Tibial artery (tissue), 4 donors: ENCODE measurements at regions not wholly inside any gene's neighbourhood (a gene's known extent, or its start where the extent isn't known, plus 50 kb on each side); places are given as distances from the start of the nearest gene placed in this dataset.

Experiments
- DNase-seq, 2 donors: peaks; one replicate each; pipeline ENCODE4 v3.0.0-alpha.2; 2019
- H3K27ac ChIP-seq, 2 donors: fragments of 200-600 bp; sonication (generic) in 1 of 2; 1 replicate in 1 of 2; 2 replicates in 1 of 2; pipeline ENCODE4 v1.5.1; 2018 to 2019; ENCODE audit warnings: mild to moderate bottlenecking in 1 of 2
- H3K27me3 ChIP-seq, 2 donors: fragments of 200-600 bp; sonication (generic) in 1 of 2; one replicate each; pipeline versions ENCODE4 v1.5.1 to v1.6.0; 2016 to 2019
- H3K36me3 ChIP-seq, 3 donors: fragments of 200-600 bp; sonication (generic) in 2 of 3; one replicate each; pipeline ENCODE4 v1.5.1; 2016 to 2019; ENCODE audit warnings: mild to moderate bottlenecking in 2 of 3
- H3K4me1 ChIP-seq, 4 donors: fragments of 200-600 bp; sonication (generic) in 2 of 4; 1 replicate in 3 of 4; 2 replicates in 1 of 4; pipeline ENCODE4 v1.5.1; 2016 to 2019
- H3K4me3 ChIP-seq, 2 donors: fragments of 200-600 bp; sonication (generic) in 1 of 2; 1 replicate in 1 of 2; 2 replicates in 1 of 2; pipeline ENCODE4 v1.5.1; 2018 to 2019; ENCODE audit warnings: mild to moderate bottlenecking in 2 of 2
- H3K9me3 ChIP-seq, 3 donors: fragments of 200-600 bp; sonication (generic) in 1 of 3; one replicate each; pipeline ENCODE4 v1.5.1; 2016 to 2019
- CTCF ChIP-seq, 2 experiments: fragments of 200-600 bp in 1 of 2; fragments of 450-650 bp in 1 of 2; IDR thresholded peaks; one replicate each; pipeline ENCODE4 v1.5.1; 2017 to 2019; ENCODE audit warnings: antibody characterized with exemption in 2 of 2, mild to moderate bottlenecking in 1 of 2, moderate library complexity in 1 of 2
- intact Hi-C: fragments of 100-400 bp; cut with DNase I; formaldehyde crosslinking; loops from one replicate; pipeline ENCODE4 v1.15.0; 2023; ENCODE audit warnings: low total_unique reads

GRCh38 chr17:53264730-53265129, 558.0 kb upstream of the KIF2B start:
- Histone ChIP-seq H3K27ac (no peak overlapping the region), H3K9me3 (no peaks in the 10 kb centered on the region), H3K4me1 (no peaks in the 10 kb centered on the region), H3K4me3 (no peak overlapping the region), H3K27me3 (no peaks in the 10 kb centered on the region), H3K36me3 (no peaks in the 10 kb centered on the region)
- no peak for TF ChIP-seq CTCF (IDR thresholded peaks at IDR 0.05)
- intact Hi-C loops, result no loop called here
- DNase-seq, result no peak

GRCh38 chr17:53253956-53254597, 568.6 kb upstream of the KIF2B start:
- no peak for TF ChIP-seq CTCF (IDR thresholded peaks at IDR 0.05)
- no peaks in the 10 kb centered on the region for H3K9me3 ChIP-seq

DNA sequence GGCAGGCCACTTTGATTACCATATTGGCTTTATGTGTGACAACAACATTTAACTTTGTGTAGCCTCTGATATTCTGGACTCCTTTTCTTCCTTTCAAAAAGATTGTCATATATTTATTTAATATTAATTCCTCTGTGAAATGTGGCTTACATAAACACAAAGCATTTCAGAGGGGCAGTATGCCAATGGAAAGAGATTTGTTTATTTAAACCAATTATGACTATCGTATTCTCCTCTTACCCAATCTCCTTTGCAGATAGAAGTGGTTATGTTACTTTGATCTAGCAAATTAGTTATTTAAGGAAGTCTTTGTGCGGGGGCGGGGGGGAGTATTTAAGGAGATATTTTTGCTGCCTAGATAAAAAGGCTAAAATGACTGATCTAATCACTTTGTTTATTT, 573.7 kb upstream of the KIF2B start:
- H3K36me3 ChIP-seq, result no peaks in the 10 kb centered on the region

More at GRCh38 chr17:53253956-53254597, 568.6 kb upstream of the KIF2B start:
- H3K36me3 ChIP-seq, result no peaks in the 10 kb centered on the region
- DNase-seq, result no peak
- no peak overlapping the region for H3K4me3 ChIP-seq
- H3K27ac ChIP-seq, result no peak overlapping the region
- H3K4me1 ChIP-seq, result no peaks in the 10 kb centered on the region
- intact Hi-C loops, result no loop called here
- no peaks in the 10 kb centered on the region for H3K27me3 ChIP-seq

GRCh38 chr17:53234138-53234537, 588.6 kb upstream of the KIF2B start:
- peaks cover 0 to 7% (median 0%) of the 10 kb centered on the region in 3 donors for H3K9me3 ChIP-seq

More for the DNA sequence above, 573.7 kb upstream of the KIF2B start:
- H3K27ac ChIP-seq, result no peak overlapping the region
- intact Hi-C loops, result no loop called here
- H3K4me3 ChIP-seq, result no peak overlapping the region
- no peaks in the 10 kb centered on the region for H3K27me3 ChIP-seq
- no peak for DNase-seq
- H3K9me3 ChIP-seq, result no peaks in the 10 kb centered on the region
- no peak for TF ChIP-seq CTCF (IDR thresholded peaks at IDR 0.05)
- no peaks in the 10 kb centered on the region for H3K4me1 ChIP-seq

DNA sequence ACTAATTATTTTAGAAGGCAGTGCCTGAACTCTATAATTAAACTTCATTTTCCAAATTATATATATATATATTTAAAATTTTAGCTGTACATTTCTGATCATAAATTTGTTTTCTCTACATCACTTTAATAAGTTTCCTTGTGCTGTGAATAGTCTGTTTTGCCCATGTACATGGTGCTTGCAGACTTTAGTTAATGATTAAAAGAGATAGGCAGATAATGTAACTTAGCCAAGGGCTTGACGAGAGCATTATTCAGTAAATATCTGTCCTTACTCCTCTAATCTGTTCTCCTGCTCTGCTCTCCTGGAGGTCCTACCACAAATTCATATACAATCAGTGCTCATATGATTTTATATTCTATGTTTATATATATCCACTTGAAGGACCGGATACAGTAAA, 595.2 kb upstream of the KIF2B start:
- no peak overlapping the region for H3K27ac ChIP-seq
- intact Hi-C loops, result no loop called here
- no peaks in the 10 kb centered on the region for H3K27me3 ChIP-seq
- H3K9me3 ChIP-seq, result peaks cover 0 to 2% (median 0%) of the 10 kb centered on the region in 3 donors
- no peaks in the 10 kb centered on the region for H3K4me1 ChIP-seq
- no peak for DNase-seq
- no peak overlapping the region for H3K4me3 ChIP-seq
- no peak for TF ChIP-seq CTCF (IDR thresholded peaks at IDR 0.05)
- H3K36me3 ChIP-seq, result no peaks in the 10 kb centered on the region

More at GRCh38 chr17:53234138-53234537, 588.6 kb upstream of the KIF2B start:
- Histone ChIP-seq H3K4me3 (no peak overlapping the region), H3K36me3 (no peaks in the 10 kb centered on the region), H3K4me1 (no peaks in the 10 kb centered on the region), H3K27ac (no peak overlapping the region), H3K27me3 (no peaks in the 10 kb centered on the region)
- DNase-seq, result no peak
- no peak for TF ChIP-seq CTCF (IDR thresholded peaks at IDR 0.05)
- intact Hi-C loops, result no loop called here

GRCh38 chr17:53227111-53227510, 595.6 kb upstream of the KIF2B start:
- Histone ChIP-seq H3K27me3 (no peaks in the 10 kb centered on the region), H3K4me1 (no peaks in the 10 kb centered on the region), H3K36me3 (no peaks in the 10 kb centered on the region), H3K4me3 (no peak overlapping the region), H3K9me3 (no peaks in the 10 kb centered on the region), H3K27ac (no peak overlapping the region)
- DNase-seq, result no peak
- intact Hi-C loops, result no loop called here
- TF ChIP-seq CTCF (IDR thresholded peaks at IDR 0.05), result no peak
